ENCODE measurements at regions not wholly inside any gene's neighbourhood (a gene's known extent, or its start where the extent isn't known, plus 50 kb on each side); places are given as distances from the start of the nearest gene placed in this dataset.

DNA sequence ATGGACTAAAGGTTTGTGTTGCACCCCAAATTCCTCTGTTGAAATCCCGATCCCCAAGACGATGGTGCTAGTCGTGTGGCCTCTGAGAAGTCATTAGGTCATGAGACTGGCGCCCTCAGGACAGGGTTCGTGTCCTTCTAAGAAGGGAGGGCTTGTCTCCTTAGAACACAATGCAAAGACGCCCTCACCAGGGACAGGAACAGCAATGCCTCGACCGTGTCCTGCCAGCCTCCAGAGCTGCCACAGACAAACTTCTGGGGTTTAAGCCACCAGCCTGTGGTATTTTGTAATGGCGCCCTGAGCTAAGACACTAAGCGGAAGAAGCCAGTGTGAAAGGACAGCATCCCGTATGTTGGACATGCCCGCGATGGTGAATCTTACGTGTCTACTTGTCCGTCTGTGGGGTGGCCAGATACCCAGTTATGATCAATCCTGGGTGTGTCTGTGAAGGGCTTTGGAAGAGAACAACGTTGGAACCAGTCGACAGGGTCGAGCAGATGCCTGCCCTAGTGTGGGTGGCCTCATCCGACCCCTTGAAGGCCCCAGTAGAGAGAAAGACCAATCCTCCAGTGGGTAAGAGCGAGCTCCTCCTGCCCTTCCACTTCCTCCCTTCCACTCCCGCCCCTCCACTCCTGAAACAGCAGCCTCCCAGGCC lies 279.2 kb upstream of the IRX2 start:
- ATAC-seq (no peak), DNase-seq (no peak)
- intact Hi-C loops (cut with DNase I): no loop called here
- WGBS, 2 donors: 74 to 81% methylated on average over 17 to 21 of the region's 21 CpGs
- H3K4me3 ChIP-seq: no peak overlapping the region
- H3K27me3 ChIP-seq: no peaks in the 10 kb centered on the region
- no peak overlapping the region for H3K27ac ChIP-seq
- no peak for TF ChIP-seq POLR2A (IDR thresholded peaks at IDR 0.05)
- TF ChIP-seq CTCF (IDR thresholded peaks at IDR 0.05): no peak
- H3K9me3 ChIP-seq: no peaks in the 10 kb centered on the region
- no peaks in the 10 kb centered on the region for H3K36me3 ChIP-seq (replicated peaks in 1 of 2; ENCODE audit: insufficient read depth in 1 of 2, low read depth in 2 of 2)
- no peaks in the 10 kb centered on the region for H3K4me1 ChIP-seq

- intact Hi-C loops (cut with DNase I): no loop called here
- no peaks in the 10 kb centered on the region for H3K4me1 ChIP-seq
- DNase-seq: no peak
- H3K36me3 ChIP-seq (replicated peaks in 1 of 2; ENCODE audit: insufficient read depth in 1 of 2, low read depth in 2 of 2): no peaks in the 10 kb centered on the region
- H3K9me3 ChIP-seq: no peaks in the 10 kb centered on the region
- no peak for TF ChIP-seq CTCF (IDR thresholded peaks at IDR 0.05)
- no peak for TF ChIP-seq POLR2A (IDR thresholded peaks at IDR 0.05)
- H3K27me3 ChIP-seq: no peaks in the 10 kb centered on the region
- 54 to 63% methylated on average over 8 to 9 of the region's 9 CpGs for WGBS, 2 donors
- ATAC-seq: no peak
- no peak overlapping the region for H3K4me3 ChIP-seq
- no peak overlapping the region for H3K27ac ChIP-seq
Measured at GRCh38 chr5:3029396-3029795, 277.9 kb upstream of the IRX2 start.

DNA sequence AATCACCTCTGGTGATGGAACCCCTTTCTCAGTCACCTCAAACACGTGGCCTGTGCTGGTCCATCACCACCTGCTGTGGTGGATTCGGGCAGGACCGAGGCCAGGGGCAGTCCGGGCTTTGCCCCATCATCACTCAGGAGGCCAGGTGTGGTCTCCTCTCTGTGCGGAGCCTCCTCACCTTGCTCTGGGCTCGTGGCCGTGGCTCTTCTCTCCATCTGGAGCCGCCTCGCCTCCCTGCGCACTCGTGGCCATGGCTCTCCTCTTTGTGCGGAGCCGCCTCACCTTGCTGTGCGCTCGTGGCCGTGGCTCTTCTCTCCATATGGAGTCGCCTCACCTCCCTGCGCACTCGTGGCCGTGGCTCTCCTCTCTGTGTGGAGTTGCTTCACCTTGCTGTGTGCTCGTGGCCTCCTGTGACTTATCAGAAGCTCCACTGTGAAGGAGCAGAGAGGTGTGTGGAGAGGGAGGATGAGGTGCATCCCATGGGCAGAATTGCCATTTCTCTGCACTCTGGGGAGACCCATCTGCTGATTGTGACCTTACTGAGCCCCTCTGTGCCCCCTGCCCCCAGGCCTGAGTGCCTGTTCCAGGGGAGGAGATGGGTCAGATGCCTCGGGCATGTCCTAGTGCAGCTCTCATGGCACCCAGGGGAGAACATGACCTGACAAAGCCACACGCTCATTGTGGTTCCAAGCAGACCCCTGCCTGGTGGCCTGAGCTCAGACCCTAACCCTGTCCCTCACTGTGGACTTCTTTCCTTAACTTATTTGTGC lies 276.6 kb upstream of the IRX2 start:
- Histone ChIP-seq H3K27me3 (no peaks in the 10 kb centered on the region), H3K27ac (no peak overlapping the region), H3K4me1 (no peaks in the 10 kb centered on the region), H3K4me3 (no peak overlapping the region), H3K9me3 (no peaks in the 10 kb centered on the region), H3K36me3 (replicated peaks in 1 of 2; ENCODE audit: insufficient read depth in 1 of 2, low read depth in 2 of 2) (no peaks in the 10 kb centered on the region)
- ATAC-seq (no peak), DNase-seq (no peak)
- WGBS, 2 donors: 69 to 79% methylated on average over 22 to 23 of the region's 23 CpGs
- TF ChIP-seq POLR2A (IDR thresholded peaks at IDR 0.05) (no peak), CTCF (IDR thresholded peaks at IDR 0.05) (no peak)
- intact Hi-C loops (cut with DNase I): no loop called here

GRCh38 chr5:3027185-3027865 lies 275.8 kb upstream of the IRX2 start:
- no peak overlapping the region for H3K27ac ChIP-seq
- intact Hi-C loops (cut with DNase I): no loop called here
- no peak for ATAC-seq
- TF ChIP-seq POLR2A (IDR thresholded peaks at IDR 0.05) (no peak), CTCF (IDR thresholded peaks at IDR 0.05) (no peak)
- no peaks in the 10 kb centered on the region for H3K9me3 ChIP-seq
- H3K27me3 ChIP-seq: no peaks in the 10 kb centered on the region
- H3K4me3 ChIP-seq: no peak overlapping the region
- no peak for DNase-seq
- no peaks in the 10 kb centered on the region for H3K36me3 ChIP-seq (replicated peaks in 1 of 2; ENCODE audit: insufficient read depth in 1 of 2, low read depth in 2 of 2)
- H3K4me1 ChIP-seq: no peaks in the 10 kb centered on the region
- WGBS, 2 donors: 65 to 70% methylated on average over 12 to 17 of the region's 17 CpGs

All from body of pancreas (tissue), 4 donors.